Neural cell (in vitro differentiated cells): ENCODE measurements at regions not wholly inside any gene's neighbourhood (a gene's known extent, or its start where the extent isn't known, plus 50 kb on each side); places are given as distances from the start of the nearest gene placed in this dataset.

Experiments
- H2AFZ ChIP-seq: fragments of 200-600, 300-800 bp; sonication (generic), shearing (Covaris generic); 2 replicates; pipeline ENCODE4 v1.6.0; 2014; ENCODE audit warnings: low read depth, mild to moderate bottlenecking, antibody characterized with exemption, low read length, moderate library complexity
- H3F3A ChIP-seq: fragments of 200-600 bp; shearing (Covaris generic); 2 replicates; pipeline ENCODE4 v1.6.1; 2016; ENCODE audit warnings: mild to moderate bottlenecking, moderate library complexity, mixed read lengths, antibody characterized with exemption, low read length; ENCODE audit not compliant: insufficient read depth, poor library complexity, severe bottlenecking
- H3K27ac ChIP-seq: fragments of 200-600, 300-800 bp; sonication (generic), shearing (Covaris generic); 2 replicates; pipeline ENCODE4 v1.5.1; 2014; ENCODE audit warnings: mild to moderate bottlenecking, low read length, moderate library complexity
- H3K27me3 ChIP-seq: fragments of 300-800, 200-600 bp; sonication (generic), shearing (Covaris generic); 2 replicates; pipeline ENCODE4 v1.6.0; 2014; ENCODE audit warnings: mild to moderate bottlenecking, low read depth, low read length, moderate library complexity; ENCODE audit not compliant: insufficient read depth
- H3K36me3 ChIP-seq: fragments of 300-800, 200-600 bp; sonication (generic), shearing (Covaris generic); 2 replicates; pipeline ENCODE4 v1.5.1; 2014; ENCODE audit warnings: mild to moderate bottlenecking, antibody characterized with exemption, low read length, moderate library complexity; ENCODE audit not compliant: insufficient read depth
- H3K4me2 ChIP-seq: fragments of 300-800, 200-600 bp; sonication (generic), shearing (Covaris generic); 2 replicates; pipeline ENCODE4 v1.6.0; 2014; ENCODE audit warnings: mild to moderate bottlenecking, low read length
- H3K4me3 ChIP-seq: fragments of 300-800, 200-600 bp; sonication (generic), shearing (Covaris generic); 2 replicates; pipeline ENCODE4 v1.5.1; 2014; ENCODE audit warnings: mild to moderate bottlenecking, low read length, moderate library complexity
- H3K79me2 ChIP-seq: fragments of 200-600 bp; shearing (Covaris generic); replicated peaks from 2 replicates; pipeline ENCODE4 v1.6.0; 2014; ENCODE audit warnings: mild to moderate bottlenecking, low read length, moderate library complexity; ENCODE audit not compliant: insufficient read depth
- H3K9ac ChIP-seq: fragments of 300-800, 200-600 bp; sonication (generic), shearing (Covaris generic); 2 replicates; pipeline ENCODE4 v1.6.1; 2016; ENCODE audit warnings: mild to moderate bottlenecking, low read length, mixed read lengths
- H3K9me2 ChIP-seq: fragments of 200-600 bp; shearing (Covaris generic); 2 replicates; pipeline ENCODE4 v1.6.1; 2016; ENCODE audit warnings: mild to moderate bottlenecking, low read length, mixed read lengths; ENCODE audit not compliant: insufficient read depth
- H3K9me3 ChIP-seq: fragments of 200-600, 300-800 bp; sonication (generic), shearing (Covaris generic); 2 replicates; pipeline ENCODE4 v1.6.1; 2016; ENCODE audit warnings: mild to moderate bottlenecking, mixed run types, low read length, moderate library complexity, mixed read lengths
- H4K20me1 ChIP-seq: fragments of 200-600 bp; shearing (Covaris generic); 2 replicates; pipeline ENCODE4 v1.6.1; 2016; ENCODE audit warnings: mild to moderate bottlenecking, mixed run types; ENCODE audit not compliant: insufficient read depth
- EP300 ChIP-seq: fragments of 450-650 bp; conservative IDR thresholded peaks from 2 replicates; pipeline ENCODE4 v1.6.1; 2014; ENCODE audit warnings: antibody characterized with exemption, mild to moderate bottlenecking, moderate library complexity; ENCODE audit not compliant: poor library complexity, severe bottlenecking
- EZH2 ChIP-seq: fragments of 200-600, 300-800 bp; shearing (Covaris generic), sonication (generic); IDR thresholded peaks from 2 replicates; pipeline ENCODE4 v1.6.1; 2014; ENCODE audit warnings: antibody characterized with exemption, low read length, borderline replicate concordance, mild to moderate bottlenecking; ENCODE audit not compliant: insufficient read depth, poor library complexity, severe bottlenecking
- MXI1 ChIP-seq: fragments of 450-650 bp; conservative IDR thresholded peaks from 2 replicates; pipeline ENCODE4 v1.6.1; 2014; ENCODE audit warnings: antibody characterized with exemption, mild to moderate bottlenecking; ENCODE audit not compliant: poor library complexity, severe bottlenecking
- POLR2AphosphoS5 ChIP-seq: IDR thresholded peaks from 2 replicates; pipeline ENCODE4 v1.6.1; 2012
- RAD21 ChIP-seq: fragments of 450-650 bp; conservative IDR thresholded peaks from 2 replicates; pipeline ENCODE4 v1.6.1; 2014; ENCODE audit warnings: antibody characterized with exemption, mild to moderate bottlenecking, moderate library complexity
- REST ChIP-seq: IDR thresholded peaks from 2 replicates; pipeline ENCODE4 v1.6.1; 2012; ENCODE audit warnings: borderline replicate concordance
- SMC3 ChIP-seq: fragments of 450-650 bp; conservative IDR thresholded peaks from 2 replicates; pipeline ENCODE4 v1.6.1; 2014; ENCODE audit warnings: antibody characterized with exemption, mild to moderate bottlenecking, moderate library complexity; ENCODE audit not compliant: poor library complexity
- TAF1 ChIP-seq: IDR thresholded peaks from 2 replicates; pipeline ENCODE4 v1.6.1; 2012; ENCODE audit warnings: low read depth
- TF ChIP-seq, protein P1 (sequence below): fragments of 450-650 bp; IDR thresholded peaks from 2 replicates; pipeline ENCODE4 v1.5.1; 2014; ENCODE audit warnings: antibody characterized with exemption, mild to moderate bottlenecking, moderate library complexity; ENCODE audit not compliant: poor library complexity, severe bottlenecking

- H3K27me3 ChIP-seq, result no peaks in the 10 kb centered on the region
- H2AFZ ChIP-seq, result no peak overlapping the region
- no peaks in the 10 kb centered on the region for H3K9me3 ChIP-seq
- no peak overlapping the region for H3K27ac ChIP-seq
- no peaks in the 10 kb centered on the region for H3K79me2 ChIP-seq
- no peak for TF ChIP-seq EP300
- TF ChIP-seq TAF1, result no peak
- TF ChIP-seq POLR2AphosphoS5, result no peak
- no peak for TF ChIP-seq EZH2
- no peak for TF ChIP-seq SMC3
- no peak for TF ChIP-seq REST
- TF ChIP-seq, protein P1, sequence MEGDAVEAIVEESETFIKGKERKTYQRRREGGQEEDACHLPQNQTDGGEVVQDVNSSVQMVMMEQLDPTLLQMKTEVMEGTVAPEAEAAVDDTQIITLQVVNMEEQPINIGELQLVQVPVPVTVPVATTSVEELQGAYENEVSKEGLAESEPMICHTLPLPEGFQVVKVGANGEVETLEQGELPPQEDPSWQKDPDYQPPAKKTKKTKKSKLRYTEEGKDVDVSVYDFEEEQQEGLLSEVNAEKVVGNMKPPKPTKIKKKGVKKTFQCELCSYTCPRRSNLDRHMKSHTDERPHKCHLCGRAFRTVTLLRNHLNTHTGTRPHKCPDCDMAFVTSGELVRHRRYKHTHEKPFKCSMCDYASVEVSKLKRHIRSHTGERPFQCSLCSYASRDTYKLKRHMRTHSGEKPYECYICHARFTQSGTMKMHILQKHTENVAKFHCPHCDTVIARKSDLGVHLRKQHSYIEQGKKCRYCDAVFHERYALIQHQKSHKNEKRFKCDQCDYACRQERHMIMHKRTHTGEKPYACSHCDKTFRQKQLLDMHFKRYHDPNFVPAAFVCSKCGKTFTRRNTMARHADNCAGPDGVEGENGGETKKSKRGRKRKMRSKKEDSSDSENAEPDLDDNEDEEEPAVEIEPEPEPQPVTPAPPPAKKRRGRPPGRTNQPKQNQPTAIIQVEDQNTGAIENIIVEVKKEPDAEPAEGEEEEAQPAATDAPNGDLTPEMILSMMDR, result no peak
- no peak for TF ChIP-seq MXI1
- no peak for TF ChIP-seq RAD21
- no peaks in the 10 kb centered on the region for H3K9me2 ChIP-seq
- H3K4me3 ChIP-seq, result no peak overlapping the region
- no peak overlapping the region for H3K4me2 ChIP-seq
- H3K36me3 ChIP-seq, result no peaks in the 10 kb centered on the region
- H4K20me1 ChIP-seq, result no peaks in the 10 kb centered on the region
- no peaks in the 10 kb centered on the region for H3F3A ChIP-seq
- no peak overlapping the region for H3K9ac ChIP-seq
Observed at GRCh38 chr1:233478611-233479010, 135.3 kb upstream of the KCNK1 start.

GRCh38 chr1:233479110-233479890, 134.6 kb upstream of the KCNK1 start:
- H2AFZ ChIP-seq, result no peak overlapping the region
- H3K79me2 ChIP-seq, result no peaks in the 10 kb centered on the region
- no peaks in the 10 kb centered on the region for H3K27me3 ChIP-seq
- no peak overlapping the region for H3K27ac ChIP-seq
- H3K9me3 ChIP-seq, result no peaks in the 10 kb centered on the region
- H4K20me1 ChIP-seq, result no peaks in the 10 kb centered on the region
- H3K36me3 ChIP-seq, result no peaks in the 10 kb centered on the region
- H3K9ac ChIP-seq, result no peak overlapping the region
- H3K4me3 ChIP-seq, result no peak overlapping the region
- H3K4me2 ChIP-seq, result no peak overlapping the region
- no peaks in the 10 kb centered on the region for H3F3A ChIP-seq
- TF ChIP-seq REST (no peak), EP300 (no peak), SMC3 (no peak), TAF1 (no peak), RAD21 (no peak), POLR2AphosphoS5 (no peak), MXI1 (no peak), EZH2 (no peak)
- TF ChIP-seq, protein P1, result no peak
- no peaks in the 10 kb centered on the region for H3K9me2 ChIP-seq
